Activated CD8-positive, alpha-beta memory T cell treated with anti-CD3 and anti-CD28 coated beads, Interleukin-2, amount 10 ng/mL, durations not matched to agents 7 days and 5 days (primary cell): ENCODE measurements at regions not wholly inside any gene's neighbourhood (a gene's known extent, or its start where the extent isn't known, plus 50 kb on each side); places are given as distances from the start of the nearest gene placed in this dataset.
"Not testable (repeated sequence)": the region's sequence is repeated elsewhere in the genome, so short reads cannot be mapped to it uniquely, and the experiment has no call there.

Source experiments
- ATAC-seq: fragments of 150-1000 bp; cut with Tn5 transposase; one replicate; pipeline ENCODE4 v1.10.0; 2021; ENCODE audit warnings: moderate library complexity
- CTCF ChIA-PET: fragments of 350-600 bp; sonication (Branson Sonifier 250); formaldehyde crosslinking; loops from one replicate; lab custom pipeline; 2021; ENCODE audit warnings: antibody characterized with exemption; lab: Charles Lee
- DNase-seq: peaks from one replicate; pipeline ENCODE4 v3.0.0-alpha.2; 2020
- H3K27ac Mint-ChIP-seq: one replicate; pipeline ENCODE4 v1.8.0; 2021; ENCODE audit warnings: mild to moderate bottlenecking, mixed read lengths
- H3K27me3 Mint-ChIP-seq: one replicate; pipeline ENCODE4 v1.8.0; 2021; ENCODE audit warnings: mixed read lengths
- H3K36me3 Mint-ChIP-seq: one replicate; pipeline ENCODE4 v1.8.0; 2021; ENCODE audit warnings: mild to moderate bottlenecking, mixed read lengths
- H3K4me1 Mint-ChIP-seq: one replicate; pipeline ENCODE4 v1.8.0; 2021; ENCODE audit warnings: mixed read lengths
- H3K4me3 Mint-ChIP-seq: one replicate; pipeline ENCODE4 v1.8.0; 2021; ENCODE audit warnings: mild to moderate bottlenecking, moderate library complexity, mixed read lengths
- H3K9me3 Mint-ChIP-seq: one replicate; pipeline ENCODE4 v1.8.0; 2022; ENCODE audit warnings: low read depth, mixed read lengths

DNA sequence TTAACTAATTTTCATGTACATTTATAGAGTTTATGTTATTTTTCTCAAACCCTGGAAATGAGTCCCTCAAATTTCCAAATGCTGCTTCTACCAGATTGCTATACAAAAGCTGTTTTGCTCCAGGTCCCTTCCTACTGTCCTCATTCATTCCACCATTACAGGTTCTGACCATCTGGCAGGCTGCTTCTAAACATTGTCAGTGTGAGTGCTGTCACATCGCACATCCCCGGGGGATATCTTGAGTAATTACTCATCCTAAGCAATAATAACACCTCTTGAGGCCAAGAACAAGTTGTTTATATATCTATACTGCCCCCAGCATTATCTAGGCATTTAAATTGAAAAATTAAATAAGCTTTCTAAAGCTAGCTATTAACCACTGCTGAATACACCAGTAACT, 1675.3 kb upstream of the CDH6 start:
- peaks cover 13% of the 10 kb centered on the region for H3K9me3 Mint-ChIP-seq
- no peaks in the 10 kb centered on the region for H3K27me3 Mint-ChIP-seq
- no peak overlapping the region for H3K4me3 Mint-ChIP-seq
- DNase-seq: no peak
- no peak overlapping the region for H3K27ac Mint-ChIP-seq
- H3K4me1 Mint-ChIP-seq: no peaks in the 10 kb centered on the region
- ATAC-seq: no peak
- CTCF ChIA-PET: no interaction called here
- no peaks in the 10 kb centered on the region for H3K36me3 Mint-ChIP-seq

DNA sequence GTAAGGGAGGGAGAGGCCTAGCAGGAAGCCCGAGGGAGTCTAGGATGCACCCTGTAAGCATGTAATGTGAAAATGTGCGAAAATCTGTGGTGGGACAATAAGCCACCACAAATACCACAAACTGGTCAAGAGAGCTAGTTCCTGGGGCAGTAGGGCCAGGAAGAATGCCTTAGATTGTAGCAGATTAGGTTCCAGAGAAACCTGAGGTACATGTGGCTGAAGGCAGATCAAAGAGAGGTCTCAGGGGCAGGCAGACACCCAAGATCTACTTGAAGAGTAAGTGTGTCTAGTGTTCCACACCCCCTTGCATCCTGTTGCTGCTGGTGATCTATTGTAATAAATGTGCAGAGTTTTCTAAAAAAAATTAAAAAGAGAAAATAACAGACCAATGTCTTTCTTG, 1677.3 kb upstream of the CDH6 start:
- DNase-seq (no peak), ATAC-seq (no peak)
- CTCF ChIA-PET: no interaction called here
- H3K27ac Mint-ChIP-seq: no peak overlapping the region
- no peak overlapping the region for H3K4me3 Mint-ChIP-seq
- H3K36me3 Mint-ChIP-seq: no peaks in the 10 kb centered on the region
- H3K9me3 Mint-ChIP-seq: peaks cover 11% of the 10 kb centered on the region
- H3K4me1 Mint-ChIP-seq: no peaks in the 10 kb centered on the region
- no peaks in the 10 kb centered on the region for H3K27me3 Mint-ChIP-seq

DNA sequence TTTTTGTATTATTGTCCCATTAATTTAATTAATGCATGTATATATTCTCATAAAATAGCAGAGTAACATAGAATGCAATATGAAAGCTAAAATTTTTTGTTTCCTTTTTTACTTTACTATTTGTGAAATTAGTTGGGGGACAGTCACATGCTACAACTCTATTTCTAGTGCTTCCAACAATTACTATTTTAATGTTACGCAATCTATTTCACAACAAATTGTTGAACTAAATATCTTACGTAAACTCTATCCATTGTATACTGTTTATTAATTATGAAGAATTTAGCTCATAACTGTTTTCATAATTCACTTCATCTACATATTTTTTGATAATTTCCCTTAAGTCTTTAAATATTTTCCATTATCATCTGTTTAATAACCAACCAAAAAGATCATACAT, 1685.4 kb upstream of the CDH6 start:
- CTCF ChIA-PET: no interaction called here
- H3K36me3 Mint-ChIP-seq: no peaks in the 10 kb centered on the region
- no peaks in the 10 kb centered on the region for H3K4me1 Mint-ChIP-seq
- H3K27ac Mint-ChIP-seq: no peak overlapping the region
- peaks cover 12% of the 10 kb centered on the region for H3K9me3 Mint-ChIP-seq
- no peak for ATAC-seq
- H3K27me3 Mint-ChIP-seq: no peaks in the 10 kb centered on the region
- no peak overlapping the region for H3K4me3 Mint-ChIP-seq
- no peak for DNase-seq

DNA sequence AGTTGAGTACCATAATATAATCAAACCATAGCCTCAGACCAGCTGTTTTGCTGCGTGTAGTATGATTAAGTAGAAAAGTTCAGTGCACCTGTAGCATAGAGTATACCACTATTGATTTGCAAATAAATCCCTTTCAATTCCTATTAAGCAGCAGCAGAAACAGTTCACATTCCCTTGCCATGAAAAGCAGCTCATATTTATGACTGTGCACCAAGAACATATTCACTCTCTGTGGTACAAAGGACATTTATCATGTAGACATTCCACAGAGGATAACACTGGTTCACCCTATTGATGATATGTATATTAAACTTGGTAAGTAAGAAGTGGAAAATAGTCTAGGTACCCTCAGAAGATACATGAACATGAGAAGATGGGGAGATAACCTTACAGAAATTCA, 1689.1 kb upstream of the CDH6 start:
- Mint-ChIP-seq H3K27ac (no peak overlapping the region), H3K27me3 (no peaks in the 10 kb centered on the region), H3K4me3 (no peak overlapping the region), H3K9me3 (peaks cover 17% of the 10 kb centered on the region), H3K4me1 (no peaks in the 10 kb centered on the region), H3K36me3 (no peaks in the 10 kb centered on the region)
- ATAC-seq (no peak), DNase-seq (no peak)
- CTCF ChIA-PET: no interaction called here

DNA sequence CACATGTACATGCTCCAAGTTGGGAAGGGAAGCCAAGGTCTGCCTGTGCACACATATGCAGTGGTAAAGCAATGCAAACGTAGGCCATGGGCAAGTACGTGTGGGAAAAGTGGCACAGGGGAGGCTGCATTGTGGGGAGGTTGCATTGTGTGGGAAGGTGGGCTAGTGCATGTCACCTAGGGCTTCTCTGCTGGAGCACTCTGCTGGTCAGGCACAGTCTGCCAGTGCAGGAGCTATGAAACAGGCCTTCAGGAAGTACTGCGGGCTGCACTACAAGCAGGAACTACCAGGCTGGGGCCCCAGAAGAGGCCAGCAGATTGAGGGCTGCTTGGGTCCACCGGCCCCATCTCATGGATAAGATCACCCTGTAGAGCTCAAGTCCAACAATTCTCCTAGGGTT, 1694.6 kb upstream of the CDH6 start:
- peaks cover 31% of the 10 kb centered on the region for H3K9me3 Mint-ChIP-seq
- CTCF ChIA-PET: no interaction called here
- DNase-seq (no peak), ATAC-seq (no peak)
- no peaks in the 10 kb centered on the region for H3K4me1 Mint-ChIP-seq
- no peak overlapping the region for H3K4me3 Mint-ChIP-seq
- no peaks in the 10 kb centered on the region for H3K27me3 Mint-ChIP-seq
- no peak overlapping the region for H3K27ac Mint-ChIP-seq
- H3K36me3 Mint-ChIP-seq: peaks cover 1% of the 10 kb centered on the region

DNA sequence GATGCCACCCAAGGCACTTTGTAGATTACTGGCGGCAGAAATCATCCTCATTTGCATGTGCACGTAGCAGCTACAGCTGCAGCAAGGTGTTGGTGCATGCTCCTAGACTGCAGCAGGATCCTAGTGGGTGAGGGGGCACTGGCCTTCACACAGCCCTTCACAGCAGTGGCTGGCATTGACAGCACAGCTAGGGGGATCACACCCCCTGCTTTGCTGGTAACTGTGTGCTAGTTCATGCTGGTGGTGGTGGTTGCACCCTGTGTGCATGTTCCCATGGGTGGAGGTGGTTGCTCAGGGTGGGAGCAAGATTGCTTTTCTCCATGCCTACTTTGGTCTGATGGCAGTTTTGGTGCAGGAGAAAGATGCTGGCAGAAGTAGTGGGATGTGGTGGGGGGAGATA, 1695.1 kb upstream of the CDH6 start:
- ATAC-seq: no peak

DNA sequence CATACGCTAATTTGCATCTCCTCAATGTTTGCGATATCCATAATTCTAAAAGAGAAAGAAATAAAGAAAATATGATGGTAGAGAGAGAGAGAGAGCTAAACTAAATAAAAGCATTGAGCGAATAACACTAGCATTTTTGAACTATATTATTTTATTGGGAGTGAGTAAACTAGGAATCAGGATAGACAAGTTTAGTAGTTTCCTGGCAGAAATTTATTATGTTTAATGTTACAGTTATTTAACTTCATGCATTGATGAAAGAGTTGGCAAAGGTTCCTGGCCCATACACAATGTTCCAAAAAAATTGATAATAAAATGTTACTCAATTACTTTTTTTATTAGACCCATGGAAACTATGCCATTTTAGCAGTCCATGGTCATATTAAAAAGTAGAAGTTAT, 1708.2 kb upstream of the CDH6 start:
- DNase-seq: no peak
- no peaks in the 10 kb centered on the region for H3K27me3 Mint-ChIP-seq
- CTCF ChIA-PET: no interaction called here
- H3K36me3 Mint-ChIP-seq: no peaks in the 10 kb centered on the region
- ATAC-seq: no peak
- H3K9me3 Mint-ChIP-seq: peaks cover 10% of the 10 kb centered on the region
- H3K4me1 Mint-ChIP-seq: no peaks in the 10 kb centered on the region
- H3K27ac Mint-ChIP-seq: no peak overlapping the region
- no peak overlapping the region for H3K4me3 Mint-ChIP-seq

More for the DNA sequence above, 1695.1 kb upstream of the CDH6 start:
- Mint-ChIP-seq H3K36me3 (peaks cover 1% of the 10 kb centered on the region), H3K27me3 (no peaks in the 10 kb centered on the region), H3K27ac (no peak overlapping the region), H3K4me1 (no peaks in the 10 kb centered on the region), H3K9me3 (peaks cover 32% of the 10 kb centered on the region), H3K4me3 (no peak overlapping the region)
- CTCF ChIA-PET: no interaction called here
- no peak for DNase-seq

DNA sequence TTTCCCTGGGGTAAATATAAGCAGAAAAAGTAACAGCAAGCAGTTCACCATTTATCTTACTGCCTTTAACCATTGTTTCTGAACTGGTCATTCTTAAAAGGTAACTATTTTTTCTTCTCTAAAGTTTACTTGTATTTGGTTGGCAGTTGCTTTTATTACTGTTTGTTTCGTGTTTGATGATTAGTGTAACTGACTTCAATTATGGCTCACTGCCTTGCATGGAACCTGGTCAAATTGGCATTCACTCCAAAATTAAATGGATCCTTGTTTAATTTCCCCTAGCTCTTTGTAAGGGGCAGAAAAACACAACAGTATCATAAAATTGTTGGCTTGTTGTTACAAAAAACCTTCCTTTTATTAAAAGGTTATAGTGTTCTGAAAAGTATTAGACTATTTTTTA, 1723.9 kb upstream of the CDH6 start:
- ATAC-seq: no peak
- CTCF ChIA-PET: no interaction called here
- H3K36me3 Mint-ChIP-seq: no peaks in the 10 kb centered on the region
- H3K4me3 Mint-ChIP-seq: no peak overlapping the region
- no peak overlapping the region for H3K27ac Mint-ChIP-seq
- peaks cover 11% of the 10 kb centered on the region for H3K9me3 Mint-ChIP-seq
- no peaks in the 10 kb centered on the region for H3K4me1 Mint-ChIP-seq
- no peak for DNase-seq
- no peaks in the 10 kb centered on the region for H3K27me3 Mint-ChIP-seq

DNA sequence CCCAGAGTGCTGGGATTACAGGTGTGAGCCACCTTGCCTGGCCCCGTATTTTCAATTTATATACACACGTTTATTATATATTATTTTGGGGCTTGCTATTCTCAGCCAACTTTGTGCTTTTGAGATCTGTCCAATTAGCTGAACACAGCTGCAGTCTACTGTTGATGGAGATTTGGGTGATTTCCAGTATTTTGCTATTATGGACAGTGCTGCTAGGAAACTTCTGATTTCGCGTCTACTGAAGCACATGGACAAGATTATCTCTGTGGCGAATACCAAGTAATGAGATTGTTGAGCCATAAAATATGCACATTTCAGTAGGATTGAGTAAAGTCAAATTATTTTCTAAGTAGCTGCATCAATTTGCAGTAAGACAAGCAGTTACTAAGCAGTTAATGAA, 1731.2 kb upstream of the CDH6 start:
- Mint-ChIP-seq H3K27me3 (no peaks in the 10 kb centered on the region), H3K36me3 (no peaks in the 10 kb centered on the region), H3K9me3 (peaks cover 4% of the 10 kb centered on the region), H3K4me1 (no peaks in the 10 kb centered on the region), H3K27ac (no peak overlapping the region), H3K4me3 (no peak overlapping the region)
- CTCF ChIA-PET: no interaction called here
- DNase-seq: no peak
- no peak for ATAC-seq

DNA sequence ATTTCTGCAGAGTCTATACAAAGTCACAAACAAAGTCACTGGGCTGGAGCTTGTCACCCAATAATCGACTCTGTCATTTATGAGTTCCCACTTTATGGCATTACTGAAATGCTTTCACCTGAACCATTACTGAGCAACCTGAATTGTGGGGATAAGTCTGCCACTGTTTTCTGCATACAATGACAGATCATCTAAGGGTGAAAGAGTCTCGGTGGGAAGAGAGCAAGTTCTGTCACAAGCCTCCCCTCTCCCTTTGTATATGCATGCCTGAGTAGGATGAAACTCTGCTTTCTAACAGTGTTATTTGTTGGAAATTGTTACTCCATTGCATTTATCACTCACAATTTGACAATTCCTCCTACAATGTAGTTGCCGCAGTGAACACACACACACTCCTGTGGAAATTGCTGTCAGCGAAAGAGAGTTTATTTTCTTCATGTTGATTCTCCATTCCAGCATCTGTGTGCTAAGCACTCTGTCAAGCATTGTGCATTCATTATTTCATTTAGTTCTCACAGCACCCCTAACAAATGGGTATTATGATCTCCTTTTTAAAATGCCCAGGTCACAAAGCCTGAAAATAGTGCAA, 1732.4 kb upstream of the CDH6 start:
- DNase-seq (no peak), ATAC-seq (no peak)
- H3K4me1 Mint-ChIP-seq: no peaks in the 10 kb centered on the region
- H3K9me3 Mint-ChIP-seq: peaks cover 4% of the 10 kb centered on the region
- no peak overlapping the region for H3K4me3 Mint-ChIP-seq
- H3K27me3 Mint-ChIP-seq: no peaks in the 10 kb centered on the region
- CTCF ChIA-PET: no interaction called here
- no peak overlapping the region for H3K27ac Mint-ChIP-seq
- H3K36me3 Mint-ChIP-seq: no peaks in the 10 kb centered on the region

DNA sequence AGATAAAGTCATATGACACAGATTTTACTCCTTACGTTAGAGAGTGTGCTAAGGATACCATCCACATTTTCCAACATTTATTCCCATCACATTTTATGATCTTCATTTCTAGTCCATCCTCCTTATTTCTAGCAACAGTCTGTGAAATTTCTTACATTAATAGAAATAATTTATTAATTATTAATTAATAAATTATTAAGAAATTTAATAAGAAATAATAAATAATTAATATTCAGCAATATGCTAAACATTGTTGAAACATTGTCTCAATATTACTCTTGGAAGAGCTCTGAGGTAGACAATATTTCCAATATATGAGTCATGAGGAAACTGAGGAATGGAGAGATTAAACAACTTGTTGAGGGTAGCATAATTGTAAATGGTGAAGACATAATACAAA, 1742.5 kb upstream of the CDH6 start:
- H3K4me3 Mint-ChIP-seq, ATAC-seq, H3K4me1 Mint-ChIP-seq, H3K9me3 Mint-ChIP-seq, H3K27me3 Mint-ChIP-seq, H3K36me3 Mint-ChIP-seq, CTCF ChIA-PET, DNase-seq, H3K27ac Mint-ChIP-seq: not testable (repeated sequence)

DNA sequence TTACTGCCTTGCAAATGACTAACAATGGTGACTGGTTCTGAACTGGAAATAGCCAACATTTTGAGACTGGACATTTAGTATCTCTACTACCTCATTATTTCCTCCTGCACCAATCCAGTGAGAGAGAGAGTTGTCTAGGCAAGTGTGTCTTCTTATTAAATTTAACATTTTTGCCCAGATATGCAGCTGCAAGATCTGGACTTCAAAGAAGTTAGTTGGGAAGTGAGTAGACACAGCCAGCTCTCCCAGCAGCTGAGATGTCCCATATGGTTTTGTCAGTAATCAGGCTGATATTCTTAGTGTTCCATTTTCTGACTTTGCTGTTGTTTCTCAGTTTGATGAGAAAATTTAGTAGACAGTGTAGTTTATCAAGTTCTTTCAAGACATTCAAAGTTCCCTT, 1778.8 kb upstream of the CDH6 start:
- DNase-seq (no peak), ATAC-seq (no peak)
- H3K27ac Mint-ChIP-seq: no peak overlapping the region
- peaks cover 5% of the 10 kb centered on the region for H3K9me3 Mint-ChIP-seq
- CTCF ChIA-PET: no interaction called here
- H3K27me3 Mint-ChIP-seq: no peaks in the 10 kb centered on the region
- H3K4me3 Mint-ChIP-seq: no peak overlapping the region
- no peaks in the 10 kb centered on the region for H3K36me3 Mint-ChIP-seq
- no peaks in the 10 kb centered on the region for H3K4me1 Mint-ChIP-seq

DNA sequence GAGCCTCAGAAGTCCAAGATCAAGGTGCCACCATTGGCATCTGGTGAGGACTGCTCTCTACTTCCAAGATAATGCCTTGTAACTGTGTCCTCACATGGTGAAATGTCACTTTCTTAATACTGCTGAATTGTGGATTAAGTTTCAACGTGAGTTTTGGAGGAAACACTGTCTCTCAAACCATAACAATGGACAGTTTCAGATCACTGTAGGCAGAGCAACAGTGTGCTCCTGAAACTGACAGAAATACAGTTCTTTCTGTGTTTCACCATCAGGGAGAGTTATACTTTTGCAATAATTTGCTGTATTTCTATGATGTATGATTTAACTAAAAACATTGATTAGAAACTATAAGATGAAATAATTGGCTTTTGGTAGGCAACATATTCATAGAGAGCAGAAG, 1780.5 kb upstream of the CDH6 start:
- ATAC-seq (no peak), DNase-seq (no peak)
- CTCF ChIA-PET: no interaction called here
- Mint-ChIP-seq H3K9me3 (peaks cover 9% of the 10 kb centered on the region), H3K4me1 (no peaks in the 10 kb centered on the region), H3K36me3 (no peaks in the 10 kb centered on the region), H3K27ac (no peak overlapping the region), H3K4me3 (no peak overlapping the region), H3K27me3 (no peaks in the 10 kb centered on the region)

DNA sequence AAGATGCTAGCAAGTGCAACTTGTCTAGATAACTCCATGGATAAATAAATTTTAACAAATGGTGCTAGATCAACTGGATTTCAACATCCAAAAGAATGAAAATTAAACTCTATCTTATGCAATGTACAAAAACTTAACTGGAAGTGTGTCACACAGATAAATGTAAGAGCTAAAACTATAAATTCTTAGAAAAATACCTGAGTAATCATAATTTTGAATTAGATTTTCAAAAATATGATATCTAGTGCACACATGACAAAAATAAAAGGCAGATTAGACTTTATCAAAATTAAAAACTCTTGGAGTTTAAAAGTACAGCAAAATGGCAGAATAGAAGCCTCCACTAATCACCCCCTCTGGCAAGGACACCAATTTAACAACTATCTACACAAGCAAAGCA, 1791.2 kb upstream of the CDH6 start:
- DNase-seq (no peak), ATAC-seq (no peak)
- no peaks in the 10 kb centered on the region for H3K27me3 Mint-ChIP-seq
- H3K4me3 Mint-ChIP-seq: no peak overlapping the region
- peaks cover 15% of the 10 kb centered on the region for H3K9me3 Mint-ChIP-seq
- H3K36me3 Mint-ChIP-seq: no peaks in the 10 kb centered on the region
- CTCF ChIA-PET: no interaction called here
- H3K27ac Mint-ChIP-seq: no peak overlapping the region
- H3K4me1 Mint-ChIP-seq: no peaks in the 10 kb centered on the region

DNA sequence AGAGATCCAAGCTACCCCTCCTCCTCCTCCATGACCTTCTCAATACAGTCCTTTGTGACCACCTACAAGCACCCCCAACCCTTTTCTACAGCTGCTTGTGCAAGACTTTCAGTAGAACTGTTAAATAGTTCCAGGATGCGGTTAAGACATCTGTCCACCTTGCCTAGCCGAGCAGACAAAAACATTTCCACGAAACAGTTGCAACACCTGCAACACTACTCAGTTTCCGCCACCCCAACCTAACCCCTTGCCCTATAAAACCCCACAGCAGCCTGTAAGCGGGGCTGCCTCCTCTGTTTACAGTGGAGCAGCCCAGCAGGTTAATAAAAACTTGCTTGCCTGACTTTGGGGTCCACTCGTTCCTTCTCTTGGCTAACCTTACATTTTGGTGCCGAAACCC, 1803.5 kb upstream of the CDH6 start:
- no peak for DNase-seq
- H3K4me3 Mint-ChIP-seq: no peak overlapping the region
- no peaks in the 10 kb centered on the region for H3K27me3 Mint-ChIP-seq
- no peak for ATAC-seq
- no peaks in the 10 kb centered on the region for H3K4me1 Mint-ChIP-seq
- peaks cover 10% of the 10 kb centered on the region for H3K9me3 Mint-ChIP-seq
- no peaks in the 10 kb centered on the region for H3K36me3 Mint-ChIP-seq
- H3K27ac Mint-ChIP-seq: no peak overlapping the region
- CTCF ChIA-PET: no interaction called here
